ENCODE measurements at regions not wholly inside any gene's neighbourhood (a gene's known extent, or its start where the extent isn't known, plus 50 kb on each side); places are given as distances from the start of the nearest gene placed in this dataset.

- Histone ChIP-seq H3K27me3 (ENCODE audit: control insufficient read depth, insufficient read depth, low read length) (no peaks in the 10 kb centered on the region), H3K36me3 (ENCODE audit: control insufficient read depth, insufficient read depth, low read length) (no peaks in the 10 kb centered on the region), H3K9ac (ENCODE audit: low read length) (peak overlapping the region; percentile 75), H3K9me3 (ENCODE audit: control insufficient read depth, insufficient read depth, low read depth, low read length) (no peaks in the 10 kb centered on the region), H3K27ac (ENCODE audit: low read depth, low read length) (peak overlapping the region; percentile 95), H3K4me1 (ENCODE audit: control insufficient read depth, insufficient read depth, low read length) (peaks cover 47% of the 10 kb centered on the region), H3K4me3 (ENCODE audit: low read depth, low read length) (peak overlapping the region; percentile 27)
These were observed 72.5 kb downstream of the PHLDA1 start for GRCh38 chr12:75959060-75959459.

DNA sequence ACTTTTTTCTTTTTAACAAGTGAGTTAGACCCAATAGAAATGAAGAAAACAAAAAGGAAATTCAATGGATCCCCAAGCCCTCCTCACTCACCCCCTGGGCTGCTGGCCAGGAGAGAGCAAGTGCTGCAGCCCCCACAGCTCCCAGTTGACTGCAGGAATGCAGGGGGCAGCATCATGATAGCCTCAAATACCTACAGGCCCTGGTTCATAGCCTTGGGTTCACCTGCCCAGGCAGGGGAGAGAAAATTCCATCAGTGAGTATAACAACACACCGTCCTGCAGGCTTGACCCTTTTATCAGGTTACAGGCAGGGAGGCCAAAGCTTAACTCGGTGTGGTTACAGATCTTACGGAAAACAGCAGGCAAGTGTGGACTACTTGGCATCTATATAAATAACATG, 76.3 kb downstream of the PHLDA1 start:
- Histone ChIP-seq H3K4me1 (ENCODE audit: control insufficient read depth, insufficient read depth, low read length) (peaks cover 67% of the 10 kb centered on the region), H3K27me3 (ENCODE audit: control insufficient read depth, insufficient read depth, low read length) (no peaks in the 10 kb centered on the region), H3K9me3 (ENCODE audit: control insufficient read depth, insufficient read depth, low read depth, low read length) (no peaks in the 10 kb centered on the region), H3K27ac (ENCODE audit: low read depth, low read length) (peak overlapping the region; percentile 43), H3K9ac (ENCODE audit: low read length) (no peak overlapping the region), H3K36me3 (ENCODE audit: control insufficient read depth, insufficient read depth, low read length) (no peaks in the 10 kb centered on the region), H3K4me3 (ENCODE audit: low read depth, low read length) (no peak overlapping the region)

DNA sequence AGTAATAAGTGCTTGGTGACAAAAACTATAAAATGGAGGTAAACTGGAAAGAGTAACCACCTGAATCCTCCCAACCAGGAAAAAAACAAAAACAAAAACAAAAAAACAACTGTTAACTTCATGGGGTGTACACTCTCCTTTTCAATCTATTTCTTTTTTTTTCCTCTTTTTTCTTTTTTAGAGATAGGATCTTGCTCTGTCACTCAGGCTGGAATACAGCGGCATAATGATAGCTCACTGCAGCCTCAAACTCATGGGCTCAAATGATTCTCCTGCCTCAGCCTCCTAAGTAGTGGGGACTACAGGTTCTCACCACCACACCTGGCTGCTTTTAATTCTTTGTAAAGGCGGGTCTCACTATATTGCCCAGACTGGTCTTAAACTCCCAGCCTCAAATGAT, 76.8 kb downstream of the PHLDA1 start:
- Histone ChIP-seq H3K27ac (ENCODE audit: low read depth, low read length) (peak overlapping the region; percentile 29; the same call in 1 of the 2 replicates), H3K27me3 (ENCODE audit: control insufficient read depth, insufficient read depth, low read length) (no peaks in the 10 kb centered on the region), H3K36me3 (ENCODE audit: control insufficient read depth, insufficient read depth, low read length) (no peaks in the 10 kb centered on the region), H3K4me1 (ENCODE audit: control insufficient read depth, insufficient read depth, low read length) (peaks cover 62% of the 10 kb centered on the region), H3K9ac (ENCODE audit: low read length) (no peak overlapping the region), H3K9me3 (ENCODE audit: control insufficient read depth, insufficient read depth, low read depth, low read length) (no peaks in the 10 kb centered on the region), H3K4me3 (ENCODE audit: low read depth, low read length) (no peak overlapping the region)

DNA sequence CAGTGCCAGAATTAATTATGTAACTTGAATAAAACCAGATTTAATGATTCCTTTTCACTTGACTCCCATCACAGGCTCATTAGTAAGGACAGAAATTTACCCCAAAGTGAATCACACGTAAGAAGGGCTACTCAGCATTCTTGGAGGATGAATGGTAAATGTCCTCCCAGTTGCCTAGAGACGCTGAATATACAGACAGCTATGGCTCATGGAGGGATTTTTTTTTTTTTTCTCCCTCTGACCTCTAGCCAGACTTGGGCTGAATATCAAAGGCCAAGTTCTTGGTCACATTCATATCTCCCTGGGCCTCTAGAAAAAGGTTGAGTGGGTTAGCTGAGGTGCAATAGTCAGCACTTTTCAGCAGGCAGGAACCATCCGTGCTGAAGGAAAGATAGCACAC, 77.5 kb downstream of the PHLDA1 start:
- H3K36me3 ChIP-seq (ENCODE audit: control insufficient read depth, insufficient read depth, low read length): no peaks in the 10 kb centered on the region
- H3K9me3 ChIP-seq (ENCODE audit: control insufficient read depth, insufficient read depth, low read depth, low read length): no peaks in the 10 kb centered on the region
- no peaks in the 10 kb centered on the region for H3K27me3 ChIP-seq (ENCODE audit: control insufficient read depth, insufficient read depth, low read length)
- H3K27ac ChIP-seq (ENCODE audit: low read depth, low read length): peak overlapping the region; percentile 29; the same call in 1 of the 2 replicates
- no peak overlapping the region for H3K9ac ChIP-seq (ENCODE audit: low read length)
- H3K4me1 ChIP-seq (ENCODE audit: control insufficient read depth, insufficient read depth, low read length): peaks cover 56% of the 10 kb centered on the region
- H3K4me3 ChIP-seq (ENCODE audit: low read depth, low read length): no peak overlapping the region

GRCh38 chr12:75953312-75953906, 78.2 kb downstream of the PHLDA1 start:
- Histone ChIP-seq H3K27me3 (ENCODE audit: control insufficient read depth, insufficient read depth, low read length) (no peaks in the 10 kb centered on the region), H3K27ac (ENCODE audit: low read depth, low read length) (no peak overlapping the region; the same call in 1 of the 2 replicates), H3K9ac (ENCODE audit: low read length) (no peak overlapping the region), H3K4me3 (ENCODE audit: low read depth, low read length) (no peak overlapping the region), H3K36me3 (ENCODE audit: control insufficient read depth, insufficient read depth, low read length) (no peaks in the 10 kb centered on the region), H3K4me1 (ENCODE audit: control insufficient read depth, insufficient read depth, low read length) (peaks cover 50% of the 10 kb centered on the region), H3K9me3 (ENCODE audit: control insufficient read depth, insufficient read depth, low read depth, low read length) (no peaks in the 10 kb centered on the region)

GRCh38 chr12:75951399-75952278, 79.9 kb downstream of the PHLDA1 start:
- H3K4me3 ChIP-seq (ENCODE audit: low read depth, low read length): no peak overlapping the region
- H3K36me3 ChIP-seq (ENCODE audit: control insufficient read depth, insufficient read depth, low read length): no peaks in the 10 kb centered on the region
- no peaks in the 10 kb centered on the region for H3K27me3 ChIP-seq (ENCODE audit: control insufficient read depth, insufficient read depth, low read length)
- H3K4me1 ChIP-seq (ENCODE audit: control insufficient read depth, insufficient read depth, low read length): peaks cover 42% of the 10 kb centered on the region
- peak overlapping the region; percentile 9 for H3K27ac ChIP-seq (ENCODE audit: low read depth, low read length)
- H3K9me3 ChIP-seq (ENCODE audit: control insufficient read depth, insufficient read depth, low read depth, low read length): no peaks in the 10 kb centered on the region
- H3K9ac ChIP-seq (ENCODE audit: low read length): no peak overlapping the region

- peaks cover 36% of the 10 kb centered on the region for H3K4me1 ChIP-seq (ENCODE audit: control insufficient read depth, insufficient read depth, low read length)
- H3K4me3 ChIP-seq (ENCODE audit: low read depth, low read length): no peak overlapping the region
- no peak overlapping the region for H3K27ac ChIP-seq (ENCODE audit: low read depth, low read length)
These were observed 84.3 kb downstream of the PHLDA1 start for GRCh38 chr12:75947156-75947723.

GRCh38 chr12:75945581-75945980, 86.0 kb downstream of the PHLDA1 start:
- H3K4me3 ChIP-seq (ENCODE audit: low read depth, low read length): peak overlapping the region; percentile 30; the same call in 1 of the 2 replicates
- peak overlapping the region; percentile 89 for H3K9ac ChIP-seq (ENCODE audit: low read length)
- no peaks in the 10 kb centered on the region for H3K36me3 ChIP-seq (ENCODE audit: control insufficient read depth, insufficient read depth, low read length)
- H3K27ac ChIP-seq (ENCODE audit: low read depth, low read length): peak overlapping the region; percentile 95
- H3K27me3 ChIP-seq (ENCODE audit: control insufficient read depth, insufficient read depth, low read length): no peaks in the 10 kb centered on the region
- H3K9me3 ChIP-seq (ENCODE audit: control insufficient read depth, insufficient read depth, low read depth, low read length): peaks cover 1% of the 10 kb centered on the region
- H3K4me1 ChIP-seq (ENCODE audit: control insufficient read depth, insufficient read depth, low read length): peaks cover 23% of the 10 kb centered on the region

More at GRCh38 chr12:75947156-75947723, 84.3 kb downstream of the PHLDA1 start:
- H3K27me3 ChIP-seq (ENCODE audit: control insufficient read depth, insufficient read depth, low read length): no peaks in the 10 kb centered on the region
- H3K9me3 ChIP-seq (ENCODE audit: control insufficient read depth, insufficient read depth, low read depth, low read length): no peaks in the 10 kb centered on the region
- H3K36me3 ChIP-seq (ENCODE audit: control insufficient read depth, insufficient read depth, low read length): no peaks in the 10 kb centered on the region
- no peak overlapping the region for H3K9ac ChIP-seq (ENCODE audit: low read length)

- H3K27ac ChIP-seq (ENCODE audit: low read depth, low read length): peak overlapping the region; percentile 95
- H3K9me3 ChIP-seq (ENCODE audit: control insufficient read depth, insufficient read depth, low read depth, low read length): peaks cover 5% of the 10 kb centered on the region
- no peaks in the 10 kb centered on the region for H3K36me3 ChIP-seq (ENCODE audit: control insufficient read depth, insufficient read depth, low read length)
- peak overlapping the region; percentile 89 for H3K9ac ChIP-seq (ENCODE audit: low read length)
- no peaks in the 10 kb centered on the region for H3K27me3 ChIP-seq (ENCODE audit: control insufficient read depth, insufficient read depth, low read length)
- peak overlapping the region; percentile 30 for H3K4me3 ChIP-seq (ENCODE audit: low read depth, low read length)
- H3K4me1 ChIP-seq (ENCODE audit: control insufficient read depth, insufficient read depth, low read length): peaks cover 20% of the 10 kb centered on the region
These were observed 86.6 kb downstream of the PHLDA1 start for GRCh38 chr12:75944905-75945432.

DNA sequence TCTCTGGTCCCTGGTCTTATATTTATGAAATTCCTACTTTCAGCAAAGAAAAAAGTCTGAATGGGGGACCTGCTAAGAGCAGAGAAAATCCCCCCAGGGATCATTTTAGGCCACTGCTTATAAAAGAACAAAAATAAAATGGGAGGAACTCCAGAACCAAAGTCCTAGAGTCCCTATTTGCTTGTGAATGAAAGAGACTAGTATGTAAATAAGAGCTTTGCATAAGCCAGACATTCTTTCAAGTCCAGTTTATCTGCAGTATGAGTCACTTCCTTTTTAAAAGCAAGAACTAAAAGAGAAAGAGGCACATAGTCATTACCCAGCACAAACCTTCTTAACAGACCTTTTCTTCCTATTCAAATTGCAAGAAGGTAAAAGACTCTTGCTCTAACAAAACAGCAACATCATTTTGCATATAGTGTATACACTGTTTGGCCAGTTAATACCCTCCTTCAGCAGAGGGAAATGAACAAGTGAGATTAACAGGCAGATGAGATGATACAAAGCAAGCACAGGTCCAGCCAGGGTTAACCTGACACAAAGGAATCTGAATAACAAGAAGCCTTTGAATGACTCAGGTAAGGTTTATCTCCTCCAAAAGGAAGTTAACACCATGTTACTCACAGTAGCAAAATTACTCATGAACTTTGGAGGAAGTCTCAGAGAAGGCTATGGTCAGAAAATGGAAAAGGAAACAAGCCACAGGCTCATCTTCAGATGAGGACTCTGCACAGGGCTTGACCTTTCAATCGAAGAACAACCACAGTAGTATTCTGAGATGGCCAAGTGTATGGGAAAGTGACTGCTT, 87.3 kb downstream of the PHLDA1 start:
- Histone ChIP-seq H3K4me3 (ENCODE audit: low read depth, low read length) (peak overlapping the region; percentile 30), H3K9me3 (ENCODE audit: control insufficient read depth, insufficient read depth, low read depth, low read length) (peaks cover 8% of the 10 kb centered on the region), H3K27me3 (ENCODE audit: control insufficient read depth, insufficient read depth, low read length) (no peaks in the 10 kb centered on the region), H3K9ac (ENCODE audit: low read length) (peak overlapping the region; percentile 89), H3K27ac (ENCODE audit: low read depth, low read length) (peak overlapping the region; percentile 95), H3K4me1 (ENCODE audit: control insufficient read depth, insufficient read depth, low read length) (peaks cover 20% of the 10 kb centered on the region), H3K36me3 (ENCODE audit: control insufficient read depth, insufficient read depth, low read length) (no peaks in the 10 kb centered on the region)
